Fibroblast of lung (primary cell): ENCODE measurements at regions not wholly inside any gene's neighbourhood (a gene's known extent, or its start where the extent isn't known, plus 50 kb on each side); places are given as distances from the start of the nearest gene placed in this dataset.

Experiments
- DNase-seq, 2 donors: peaks; one replicate each; pipeline versions ENCODE4 v3.0.0 to v3.0.0-alpha.2; 2010; ENCODE audit warnings: low read depth in 2 of 2
- H2AFZ ChIP-seq: 2 replicates; pipeline ENCODE4 v1.5.1; 2012; ENCODE audit warnings: low read length, control low read depth, inconsistent platforms
- H3K27ac ChIP-seq: 2 replicates; pipeline ENCODE4 v1.5.1; 2011; ENCODE audit warnings: low read length, control low read depth; ENCODE audit not compliant: insufficient read depth
- H3K27me3 ChIP-seq: 2 replicates; pipeline ENCODE4 v1.5.1; 2011; ENCODE audit warnings: mild to moderate bottlenecking, low read length; ENCODE audit not compliant: control insufficient read depth, insufficient read depth
- H3K36me3 ChIP-seq: 2 replicates; pipeline ENCODE4 v1.5.1; 2011; ENCODE audit warnings: low read length; ENCODE audit not compliant: control insufficient read depth, insufficient read depth
- H3K4me1 ChIP-seq: 2 replicates; pipeline ENCODE4 v1.5.1; 2011; ENCODE audit warnings: low read length; ENCODE audit not compliant: control insufficient read depth, insufficient read depth; ENCODE audit errors: extremely low read depth
- H3K4me2 ChIP-seq: 2 replicates; pipeline ENCODE4 v1.5.1; 2011; ENCODE audit warnings: low read length, control low read depth; ENCODE audit not compliant: insufficient read depth; ENCODE audit errors: extremely low read depth
- H3K4me3 ChIP-seq, 4 experiments: fragments of 200-600 bp in 1 of 4; sonication (generic) in 1 of 4; replicated peaks in 1 of 4; 2 replicates each; pipeline ENCODE4 v1.5.1; 2011 to 2016; ENCODE audit warnings: low read length in 4 of 4, low read depth in 3 of 4, mild to moderate bottlenecking in 3 of 4, control low read depth in 2 of 4, inconsistent platforms in 1 of 4, mixed read lengths in 1 of 4; ENCODE audit not compliant: insufficient read depth in 1 of 4; ENCODE audit errors: control extremely low read depth in 1 of 4
- H3K79me2 ChIP-seq: 2 replicates; pipeline ENCODE4 v1.5.1; 2012; ENCODE audit warnings: mild to moderate bottlenecking, low read length, inconsistent platforms; ENCODE audit not compliant: control insufficient read depth, insufficient read depth
- H3K9ac ChIP-seq: 2 replicates; pipeline ENCODE4 v1.5.1; 2011; ENCODE audit warnings: mild to moderate bottlenecking, low read length, control low read depth; ENCODE audit not compliant: insufficient read depth
- H3K9me3 ChIP-seq: 2 replicates; pipeline ENCODE4 v1.5.1; 2012; ENCODE audit warnings: low read depth, low read length; ENCODE audit not compliant: control insufficient read depth, insufficient read depth
- H4K20me1 ChIP-seq: 2 replicates; pipeline ENCODE4 v1.5.1; 2011; ENCODE audit warnings: low read length; ENCODE audit not compliant: control insufficient read depth, insufficient read depth; ENCODE audit errors: extremely low read depth
- EZH2 ChIP-seq: IDR thresholded peaks from 2 replicates; pipeline ENCODE4 v1.5.1; 2012; ENCODE audit warnings: low read length, control low read depth, mild to moderate bottlenecking; ENCODE audit errors: missing control alignments
- TF ChIP-seq, protein P1 (sequence below), 2 donors: IDR thresholded peaks in 1 of 2; conservative IDR thresholded peaks in 1 of 2; 1 replicate in 1 of 2; 2 replicates in 1 of 2; pipeline ENCODE4 v1.5.1; 2011 to 2012; ENCODE audit warnings: low read length in 2 of 2, control low read depth in 1 of 2, inconsistent platforms in 1 of 2, low read depth in 1 of 2, mild to moderate bottlenecking in 1 of 2

DNA sequence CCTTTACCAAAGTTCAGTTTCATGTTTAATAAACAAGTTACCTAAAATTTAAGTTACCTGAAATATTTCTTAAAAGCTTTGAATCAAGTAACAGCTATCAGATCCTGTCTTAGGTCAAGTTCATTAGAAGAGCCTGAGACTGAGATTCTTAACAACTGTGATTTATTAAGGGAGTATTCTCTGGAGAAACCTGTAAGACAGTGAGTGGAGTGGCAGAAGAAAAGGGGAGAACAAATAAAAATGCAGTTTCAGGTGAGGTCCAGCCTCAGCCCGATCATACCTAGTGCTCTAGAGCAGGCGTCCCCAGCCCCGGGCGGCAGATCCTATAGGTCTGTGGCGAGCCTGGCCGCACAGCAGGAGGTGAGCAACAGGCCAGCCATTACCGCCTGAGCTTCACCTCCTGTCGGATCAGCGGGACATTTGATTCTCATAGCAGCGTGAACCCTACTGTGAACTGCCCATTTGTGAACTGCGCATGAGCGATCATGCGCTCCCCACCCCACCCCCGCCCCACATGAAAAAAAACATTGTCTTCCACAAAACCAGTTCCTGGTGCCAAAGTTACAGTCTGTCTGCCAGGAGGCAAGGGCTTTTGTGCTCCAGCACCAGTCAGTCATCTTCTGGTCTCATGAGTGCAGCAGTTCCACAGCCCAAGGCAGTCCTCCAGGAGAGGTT lies 59.2 kb upstream of the ADGRB3 start:
- peak overlapping the region in 1 of 4 experiments; percentile 29 for H3K4me3 ChIP-seq
- no peak for TF ChIP-seq EZH2
- TF ChIP-seq, protein P1, sequence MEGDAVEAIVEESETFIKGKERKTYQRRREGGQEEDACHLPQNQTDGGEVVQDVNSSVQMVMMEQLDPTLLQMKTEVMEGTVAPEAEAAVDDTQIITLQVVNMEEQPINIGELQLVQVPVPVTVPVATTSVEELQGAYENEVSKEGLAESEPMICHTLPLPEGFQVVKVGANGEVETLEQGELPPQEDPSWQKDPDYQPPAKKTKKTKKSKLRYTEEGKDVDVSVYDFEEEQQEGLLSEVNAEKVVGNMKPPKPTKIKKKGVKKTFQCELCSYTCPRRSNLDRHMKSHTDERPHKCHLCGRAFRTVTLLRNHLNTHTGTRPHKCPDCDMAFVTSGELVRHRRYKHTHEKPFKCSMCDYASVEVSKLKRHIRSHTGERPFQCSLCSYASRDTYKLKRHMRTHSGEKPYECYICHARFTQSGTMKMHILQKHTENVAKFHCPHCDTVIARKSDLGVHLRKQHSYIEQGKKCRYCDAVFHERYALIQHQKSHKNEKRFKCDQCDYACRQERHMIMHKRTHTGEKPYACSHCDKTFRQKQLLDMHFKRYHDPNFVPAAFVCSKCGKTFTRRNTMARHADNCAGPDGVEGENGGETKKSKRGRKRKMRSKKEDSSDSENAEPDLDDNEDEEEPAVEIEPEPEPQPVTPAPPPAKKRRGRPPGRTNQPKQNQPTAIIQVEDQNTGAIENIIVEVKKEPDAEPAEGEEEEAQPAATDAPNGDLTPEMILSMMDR (conservative IDR thresholded peaks at IDR 0.05 in 1 of 2, IDR thresholded peaks at IDR 0.05 in 1 of 2; ENCODE audit: low read depth in 1 of 2, low read length in 2 of 2), result no peak
- no peaks in the 10 kb centered on the region for H3K36me3 ChIP-seq
- peak; percentile 13 to 41 for DNase-seq
- no peaks in the 10 kb centered on the region for H3K9me3 ChIP-seq
- H3K79me2 ChIP-seq, result no peaks in the 10 kb centered on the region
- H3K27me3 ChIP-seq, result no peaks in the 10 kb centered on the region
- no peak overlapping the region for H3K4me2 ChIP-seq
- no peaks in the 10 kb centered on the region for H3K4me1 ChIP-seq
- H2AFZ ChIP-seq, result no peak overlapping the region
- H4K20me1 ChIP-seq, result no peaks in the 10 kb centered on the region
- H3K27ac ChIP-seq, result no peak overlapping the region
- no peak overlapping the region for H3K9ac ChIP-seq

DNA sequence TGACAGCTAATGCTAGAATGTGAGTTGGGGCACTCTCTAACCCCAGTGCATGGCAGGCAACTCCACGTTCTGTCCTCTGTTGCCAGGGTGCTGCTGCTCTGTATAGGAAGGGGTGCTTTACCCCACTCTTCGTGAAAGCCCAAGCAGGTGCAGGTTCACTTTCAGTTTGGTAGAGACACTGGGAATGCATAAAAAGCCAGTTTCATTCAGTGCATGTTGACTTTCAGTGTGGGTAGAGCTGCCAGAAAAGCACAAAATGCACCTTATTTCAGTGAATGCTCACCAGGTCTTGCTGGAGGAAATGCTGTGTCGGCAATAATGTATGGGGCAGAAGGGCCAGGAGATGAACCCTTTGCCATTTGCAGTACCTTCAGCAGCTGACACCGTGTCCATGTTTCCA lies 62.1 kb upstream of the ADGRB3 start:
- Histone ChIP-seq H3K9me3 (no peaks in the 10 kb centered on the region), H3K4me1 (no peaks in the 10 kb centered on the region), H3K4me2 (no peak overlapping the region), H4K20me1 (no peaks in the 10 kb centered on the region), H3K79me2 (no peaks in the 10 kb centered on the region), H3K27ac (no peak overlapping the region), H3K36me3 (no peaks in the 10 kb centered on the region), H3K27me3 (no peaks in the 10 kb centered on the region), H3K4me3 (no peak overlapping the region), H3K9ac (no peak overlapping the region), H2AFZ (no peak overlapping the region)
- TF ChIP-seq EZH2, result no peak
- TF ChIP-seq, protein P1 (conservative IDR thresholded peaks at IDR 0.05 in 1 of 2, IDR thresholded peaks at IDR 0.05 in 1 of 2; ENCODE audit: low read depth in 1 of 2, low read length in 2 of 2), result no peak
- no peak for DNase-seq

DNA sequence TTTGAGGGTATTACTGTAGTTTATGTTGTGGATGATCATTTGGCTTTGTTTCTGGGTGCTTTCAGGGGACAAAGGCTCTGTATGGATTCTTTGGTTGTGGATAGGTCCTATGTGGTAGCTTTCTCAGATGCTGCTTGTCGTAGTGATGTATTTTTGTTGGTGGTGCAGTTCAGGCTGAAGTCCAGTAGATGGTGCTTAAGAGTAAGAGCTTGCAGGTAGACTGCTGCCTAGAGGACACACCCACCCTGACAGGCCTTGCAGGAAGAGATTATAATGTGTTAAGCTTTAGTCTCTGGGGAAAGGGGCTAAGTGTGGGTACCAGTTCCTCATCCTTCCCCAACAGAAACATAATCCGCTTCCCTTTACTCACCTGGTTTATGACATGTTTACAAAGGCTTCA lies 62.6 kb upstream of the ADGRB3 start:
- Histone ChIP-seq H3K27ac (no peak overlapping the region), H3K4me1 (no peaks in the 10 kb centered on the region), H3K27me3 (no peaks in the 10 kb centered on the region), H3K4me2 (no peak overlapping the region), H3K36me3 (no peaks in the 10 kb centered on the region), H3K9me3 (no peaks in the 10 kb centered on the region), H3K79me2 (no peaks in the 10 kb centered on the region), H3K9ac (no peak overlapping the region), H3K4me3 (no peak overlapping the region), H4K20me1 (no peaks in the 10 kb centered on the region), H2AFZ (no peak overlapping the region)
- DNase-seq, result peak; percentile 1 to 33
- no peak for TF ChIP-seq EZH2
- TF ChIP-seq, protein P1 (conservative IDR thresholded peaks at IDR 0.05 in 1 of 2, IDR thresholded peaks at IDR 0.05 in 1 of 2; ENCODE audit: low read depth in 1 of 2, low read length in 2 of 2), result peak; percentile 22 to 45
